NCI-H446 treated with DMSO at 0.1 percent for 48 hours (cell line): ENCODE measurements at regions not wholly inside any gene's neighbourhood (a gene's known extent, or its start where the extent isn't known, plus 50 kb on each side); places are given as distances from the start of the nearest gene placed in this dataset.
"Not testable (repeated sequence)": the region's sequence is repeated elsewhere in the genome, so short reads cannot be mapped to it uniquely, and the experiment has no call there.

Experiments
- DNase-seq: peaks from one replicate; lab custom pipeline; 2025; lab: John Stamatoyannopoulos, UW

- DNase-seq = no peak
These were observed 82.0 kb upstream of the HAPLN1 start for GRCh38 chr5:83802686-83803085.

DNA sequence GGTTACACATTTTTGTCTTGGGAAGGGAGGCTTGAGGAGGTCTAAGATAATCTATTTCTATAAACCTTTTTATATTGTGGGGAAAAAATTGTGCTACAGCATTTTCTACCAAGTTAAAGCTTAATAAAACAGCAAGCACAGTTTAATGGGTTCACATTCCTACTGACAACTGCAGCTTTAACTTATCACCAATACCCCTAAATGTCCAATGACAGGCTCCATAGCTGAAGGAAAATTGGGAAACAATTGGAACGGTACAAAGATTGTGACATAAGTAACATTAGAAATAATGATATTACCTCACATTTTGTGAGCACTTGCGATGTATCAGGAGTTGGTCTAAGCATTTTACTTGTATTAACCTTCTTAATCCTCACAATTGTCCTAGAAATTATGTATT lies 79.5 kb upstream of the HAPLN1 start:
- no peak for DNase-seq

DNA sequence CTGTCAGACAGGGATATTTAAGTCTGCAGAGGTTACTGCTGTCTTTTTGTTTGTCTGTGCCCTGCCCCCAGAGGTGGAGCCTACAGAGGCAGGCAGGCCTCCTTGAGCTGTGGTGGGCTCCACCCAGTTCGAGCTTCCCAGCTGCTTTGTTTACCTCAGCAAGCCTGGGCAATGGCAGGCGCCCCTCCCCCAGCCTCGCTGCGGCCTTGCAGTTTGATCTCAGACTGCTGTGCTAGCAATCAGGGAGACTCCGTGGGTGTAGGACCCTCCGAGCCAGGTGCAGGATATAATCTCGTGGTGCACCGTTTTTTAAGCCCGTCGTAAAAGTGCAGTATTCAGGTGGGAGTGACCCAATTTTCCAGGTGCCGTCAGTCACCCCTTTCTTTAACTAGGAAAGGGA lies 78.4 kb upstream of the HAPLN1 start:
- DNase-seq = not testable (repeated sequence)

GRCh38 chr5:83789371-83789770 lies 68.7 kb upstream of the HAPLN1 start:
- no peak for DNase-seq

GRCh38 chr5:83787631-83788030 lies 67.0 kb upstream of the HAPLN1 start:
- no peak for DNase-seq

GRCh38 chr5:83785176-83785668 lies 64.6 kb upstream of the HAPLN1 start:
- no peak for DNase-seq

DNA sequence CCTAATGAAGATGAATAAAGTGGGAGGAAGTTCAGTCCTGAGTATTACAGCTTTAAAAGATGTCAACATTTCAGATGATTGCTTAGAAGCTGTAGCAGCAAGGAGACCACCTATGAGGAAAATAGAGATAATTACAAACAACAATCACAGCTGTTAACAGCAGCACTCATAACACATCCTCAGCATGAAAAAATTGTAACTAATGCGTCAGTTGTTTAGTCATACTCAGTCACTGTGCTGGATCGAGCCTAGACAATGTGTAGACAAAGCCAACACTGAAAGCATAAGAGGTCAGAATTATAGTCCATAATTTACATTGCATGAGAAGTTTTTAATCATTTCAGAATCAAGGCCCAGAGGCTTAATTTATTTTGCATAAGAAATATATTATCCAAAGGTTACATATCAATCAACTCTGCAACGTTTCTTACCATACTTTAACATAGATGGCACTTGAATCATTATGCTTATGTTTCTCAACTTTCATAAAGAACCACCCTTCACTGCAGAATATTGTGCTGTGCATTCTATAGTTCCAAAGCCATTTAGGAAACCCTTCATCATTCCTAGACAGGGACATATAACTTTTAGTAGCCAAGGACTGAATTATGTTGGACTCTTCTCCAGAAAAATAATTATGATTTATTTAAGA lies 60.2 kb upstream of the HAPLN1 start:
- no peak for DNase-seq

DNA sequence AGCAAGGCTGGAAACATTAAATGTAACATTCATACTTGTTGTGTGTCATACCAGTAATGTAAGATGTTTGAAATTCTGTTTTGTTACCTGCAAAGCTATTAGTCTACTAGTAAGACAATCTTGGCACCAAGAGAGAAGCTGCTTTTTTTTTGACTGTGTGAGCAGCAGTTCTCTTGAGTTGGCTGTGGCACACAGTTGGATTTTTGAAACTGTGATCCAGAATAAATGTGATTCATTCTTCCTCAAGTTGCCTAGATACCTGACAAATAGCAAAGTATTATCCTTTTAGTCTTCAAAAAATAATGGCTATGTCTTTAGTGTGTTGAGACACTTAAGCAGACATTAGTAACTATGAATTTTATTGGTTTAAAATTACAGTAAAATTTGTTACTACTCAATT lies 57.2 kb upstream of the HAPLN1 start:
- DNase-seq = no peak

- no peak for DNase-seq
These were observed 55.9 kb upstream of the HAPLN1 start for GRCh38 chr5:83776437-83777031.
